Osteoblast (primary cell): ENCODE measurements at regions not wholly inside any gene's neighbourhood (a gene's known extent, or its start where the extent isn't known, plus 50 kb on each side); places are given as distances from the start of the nearest gene placed in this dataset.

Source experiments
- DNase-seq: peaks from one replicate; pipeline ENCODE4 v3.0.0; 2011; ENCODE audit warnings: low spot score, mixed read lengths; ENCODE audit not compliant: insufficient read length; ENCODE audit errors: missing footprints
- H2AFZ ChIP-seq: 2 replicates; pipeline ENCODE4 v1.6.0; 2011; ENCODE audit warnings: mild to moderate bottlenecking, low read length
- H3K27ac ChIP-seq: 2 replicates; pipeline ENCODE4 v1.5.1; 2011; ENCODE audit warnings: mild to moderate bottlenecking, low read depth, low read length, moderate library complexity
- H3K27me3 ChIP-seq: 2 replicates; pipeline ENCODE4 v1.6.0; 2012; ENCODE audit warnings: mild to moderate bottlenecking, control low read depth, inconsistent platforms, low read length, moderate library complexity; ENCODE audit not compliant: insufficient read depth
- H3K36me3 ChIP-seq: 2 replicates; pipeline ENCODE4 v1.5.1; 2011; ENCODE audit warnings: mild to moderate bottlenecking, low read length, control low read depth, moderate library complexity; ENCODE audit not compliant: insufficient read depth
- H3K4me1 ChIP-seq: 2 replicates; pipeline ENCODE4 v1.5.1; 2011; ENCODE audit warnings: mild to moderate bottlenecking, low read length, control low read depth, moderate library complexity; ENCODE audit not compliant: insufficient read depth
- H3K4me2 ChIP-seq: 2 replicates; pipeline ENCODE4 v1.6.0; 2011; ENCODE audit warnings: mild to moderate bottlenecking, low read length; ENCODE audit not compliant: insufficient read depth
- H3K4me3 ChIP-seq: fragments of 200-600 bp; sonication (generic); 3 replicates; pipeline ENCODE4 v1.5.1; 2012; ENCODE audit warnings: mild to moderate bottlenecking, low read length, inconsistent platforms; ENCODE audit not compliant: insufficient read depth
- H3K79me2 ChIP-seq: 2 replicates; pipeline ENCODE4 v1.6.0; 2012; ENCODE audit warnings: mild to moderate bottlenecking, low read length, control low read depth, inconsistent platforms; ENCODE audit not compliant: insufficient read depth
- H3K9me3 ChIP-seq: 2 replicates; pipeline ENCODE4 v1.5.1; 2011; ENCODE audit warnings: low read depth, low read length, control low read depth
- H4K20me1 ChIP-seq: 2 replicates; pipeline ENCODE4 v1.6.0; 2012; ENCODE audit warnings: mild to moderate bottlenecking, low read length, control low read depth; ENCODE audit not compliant: insufficient read depth
- TF ChIP-seq, protein P1 (sequence below): IDR thresholded peaks from 2 replicates; pipeline ENCODE4 v1.5.1; 2011; ENCODE audit warnings: mild to moderate bottlenecking, low read depth, low read length, moderate library complexity; ENCODE audit errors: extremely low read depth

GRCh38 chr7:18109762-18110161 is 82.1 kb upstream of the PRPS1L1 start:
- H3K4me3 ChIP-seq, result no peak overlapping the region
- no peak overlapping the region for H3K27ac ChIP-seq
- H4K20me1 ChIP-seq, result no peaks in the 10 kb centered on the region
- no peaks in the 10 kb centered on the region for H3K4me1 ChIP-seq
- no peaks in the 10 kb centered on the region for H3K79me2 ChIP-seq
- H3K36me3 ChIP-seq, result no peaks in the 10 kb centered on the region
- no peaks in the 10 kb centered on the region for H3K9me3 ChIP-seq
- TF ChIP-seq, protein P1, sequence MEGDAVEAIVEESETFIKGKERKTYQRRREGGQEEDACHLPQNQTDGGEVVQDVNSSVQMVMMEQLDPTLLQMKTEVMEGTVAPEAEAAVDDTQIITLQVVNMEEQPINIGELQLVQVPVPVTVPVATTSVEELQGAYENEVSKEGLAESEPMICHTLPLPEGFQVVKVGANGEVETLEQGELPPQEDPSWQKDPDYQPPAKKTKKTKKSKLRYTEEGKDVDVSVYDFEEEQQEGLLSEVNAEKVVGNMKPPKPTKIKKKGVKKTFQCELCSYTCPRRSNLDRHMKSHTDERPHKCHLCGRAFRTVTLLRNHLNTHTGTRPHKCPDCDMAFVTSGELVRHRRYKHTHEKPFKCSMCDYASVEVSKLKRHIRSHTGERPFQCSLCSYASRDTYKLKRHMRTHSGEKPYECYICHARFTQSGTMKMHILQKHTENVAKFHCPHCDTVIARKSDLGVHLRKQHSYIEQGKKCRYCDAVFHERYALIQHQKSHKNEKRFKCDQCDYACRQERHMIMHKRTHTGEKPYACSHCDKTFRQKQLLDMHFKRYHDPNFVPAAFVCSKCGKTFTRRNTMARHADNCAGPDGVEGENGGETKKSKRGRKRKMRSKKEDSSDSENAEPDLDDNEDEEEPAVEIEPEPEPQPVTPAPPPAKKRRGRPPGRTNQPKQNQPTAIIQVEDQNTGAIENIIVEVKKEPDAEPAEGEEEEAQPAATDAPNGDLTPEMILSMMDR, result no peak
- DNase-seq, result no peak
- H3K27me3 ChIP-seq, result no peaks in the 10 kb centered on the region
- no peak overlapping the region for H2AFZ ChIP-seq
- no peak overlapping the region for H3K4me2 ChIP-seq

GRCh38 chr7:18116661-18117060 is 89.0 kb upstream of the PRPS1L1 start:
- Histone ChIP-seq H3K4me1 (no peaks in the 10 kb centered on the region), H4K20me1 (no peaks in the 10 kb centered on the region)
- no peak for DNase-seq

GRCh38 chr7:18117482-18117881 is 89.8 kb upstream of the PRPS1L1 start:
- Histone ChIP-seq H3K4me3 (no peak overlapping the region), H3K27ac (no peak overlapping the region), H3K4me2 (no peak overlapping the region), H4K20me1 (no peaks in the 10 kb centered on the region), H3K36me3 (no peaks in the 10 kb centered on the region), H2AFZ (no peak overlapping the region), H3K27me3 (no peaks in the 10 kb centered on the region), H3K9me3 (no peaks in the 10 kb centered on the region), H3K4me1 (no peaks in the 10 kb centered on the region), H3K79me2 (no peaks in the 10 kb centered on the region)
- DNase-seq, result peak; percentile 71
- TF ChIP-seq, protein P1, result no peak

More at GRCh38 chr7:18116661-18117060, 89.0 kb upstream of the PRPS1L1 start:
- Histone ChIP-seq H3K4me2 (no peak overlapping the region), H3K79me2 (no peaks in the 10 kb centered on the region), H3K36me3 (no peaks in the 10 kb centered on the region), H3K4me3 (no peak overlapping the region), H3K27ac (no peak overlapping the region), H3K9me3 (no peaks in the 10 kb centered on the region), H3K27me3 (no peaks in the 10 kb centered on the region), H2AFZ (no peak overlapping the region)
- TF ChIP-seq, protein P1, result no peak

- H3K36me3 ChIP-seq, result no peaks in the 10 kb centered on the region
- H3K4me1 ChIP-seq, result no peaks in the 10 kb centered on the region
- H4K20me1 ChIP-seq, result no peaks in the 10 kb centered on the region
- peak; percentile 30 for DNase-seq
- no peaks in the 10 kb centered on the region for H3K79me2 ChIP-seq
- H2AFZ ChIP-seq, result no peak overlapping the region
- H3K9me3 ChIP-seq, result no peaks in the 10 kb centered on the region
- H3K27ac ChIP-seq, result no peak overlapping the region
- TF ChIP-seq, protein P1, result peak; percentile 24
- H3K4me3 ChIP-seq, result no peak overlapping the region
- no peaks in the 10 kb centered on the region for H3K27me3 ChIP-seq
- no peak overlapping the region for H3K4me2 ChIP-seq
Measured at GRCh38 chr7:18119985-18120384, 92.3 kb upstream of the PRPS1L1 start.
